H1 (cell line): ENCODE measurements at regions not wholly inside any gene's neighbourhood (a gene's known extent, or its start where the extent isn't known, plus 50 kb on each side); places are given as distances from the start of the nearest gene placed in this dataset.

Experiments used
- CREB1 ChIP-seq: IDR thresholded peaks from 2 replicates; pipeline ENCODE4 v1.6.1; 2012; ENCODE audit warnings: inconsistent platforms
- HDAC2 ChIP-seq, 2 experiments: fragments of 300-600 bp in 1 of 2; sonication (generic) in 1 of 2; IDR thresholded peaks; 2 replicates each; pipeline ENCODE4 v1.6.1; 2011 to 2012; ENCODE audit warnings: low read depth in 2 of 2, low read length in 2 of 2, mild to moderate bottlenecking in 2 of 2, moderate library complexity in 2 of 2, borderline replicate concordance in 1 of 2, inconsistent platforms in 1 of 2
- POLR2A ChIP-seq, 2 experiments: IDR thresholded peaks; 1 replicate in 1 of 2; 2 replicates in 1 of 2; pipeline ENCODE4 v1.6.1; 2011; ENCODE audit warnings: low read depth in 2 of 2, low read length in 2 of 2, mild to moderate bottlenecking in 2 of 2; ENCODE audit errors: control extremely low read depth in 1 of 2
- TAF7 ChIP-seq: optimal IDR thresholded peaks from 2 replicates; pipeline ENCODE3; 2011; ENCODE audit warnings: low read depth, mild to moderate bottlenecking, inconsistent platforms, low read length, moderate library complexity, borderline replicate concordance
- YY1 ChIP-seq: IDR thresholded peaks from 2 replicates; pipeline ENCODE4 v1.6.1; 2011; ENCODE audit warnings: low read depth, mild to moderate bottlenecking, low read length

- no peak for TF ChIP-seq CREB1
- TF ChIP-seq POLR2A (IDR thresholded peaks at IDR 0.05; ENCODE audit: control extremely low read depth in 1 of 2, low read depth in 2 of 2, low read length in 2 of 2) = no peak
- TF ChIP-seq YY1 = no peak
- no peak for TF ChIP-seq TAF7
- no peak for TF ChIP-seq HDAC2 (IDR thresholded peaks at IDR 0.05; ENCODE audit: borderline replicate concordance in 1 of 2, low read depth in 2 of 2, low read length in 2 of 2)
- TF ChIP-seq, all 59 proteins: peak for 0
These were observed 93.8 kb upstream of the SIRPA start (continued) for GRCh38 chr20:1801225-1801928.
